Endodermal cell (in vitro differentiated cells): ENCODE measurements at regions not wholly inside any gene's neighbourhood (a gene's known extent, or its start where the extent isn't known, plus 50 kb on each side); places are given as distances from the start of the nearest gene placed in this dataset.

Experiments
- DNase-seq: peaks from one replicate; pipeline ENCODE4 v3.0.0-alpha.2; 2017
- H3K27ac ChIP-seq: 2 replicates; pipeline ENCODE4 v1.5.1; 2013; ENCODE audit warnings: mild to moderate bottlenecking, low read depth, low read length, moderate library complexity
- H3K27me3 ChIP-seq: 2 replicates; pipeline ENCODE4 v1.6.1; 2013; ENCODE audit warnings: mild to moderate bottlenecking, low read length, moderate library complexity; ENCODE audit not compliant: insufficient read depth, control insufficient read depth, poor library complexity, severe bottlenecking
- H3K36me3 ChIP-seq: 2 replicates; pipeline ENCODE4 v1.7.0; 2013; ENCODE audit warnings: mild to moderate bottlenecking, low read length, moderate library complexity; ENCODE audit not compliant: control insufficient read depth, insufficient read depth
- H3K4me1 ChIP-seq: one replicate; pipeline ENCODE4 v1.7.0; 2013; ENCODE audit warnings: low read length; ENCODE audit not compliant: control insufficient read depth, insufficient read depth
- H3K4me3 ChIP-seq: 2 replicates; pipeline ENCODE4 v1.5.1; 2013; ENCODE audit warnings: mild to moderate bottlenecking, low read length, moderate library complexity
- H3K9ac ChIP-seq: 2 replicates; pipeline ENCODE4 v1.6.1; 2013; ENCODE audit warnings: mild to moderate bottlenecking, low read length, moderate library complexity; ENCODE audit not compliant: poor library complexity, severe bottlenecking; ENCODE audit errors: extremely low read depth
- H3K9me3 ChIP-seq: 2 replicates; pipeline ENCODE4 v1.6.1; 2013; ENCODE audit warnings: mild to moderate bottlenecking, low read length, moderate library complexity; ENCODE audit not compliant: control insufficient read depth
- H3K27ac Mint-ChIP-seq: 2 replicates; pipeline ENCODE4 v1.8.0; 2020; ENCODE audit warnings: mixed read lengths
- H3K27me3 Mint-ChIP-seq: 2 replicates; pipeline ENCODE4 v1.8.0; 2021; ENCODE audit warnings: mild to moderate bottlenecking, mixed read lengths; ENCODE audit not compliant: insufficient read depth
- H3K36me3 Mint-ChIP-seq: 2 replicates; pipeline ENCODE4 v1.8.0; 2020; ENCODE audit warnings: low read depth, mixed read lengths
- H3K4me1 Mint-ChIP-seq: 2 replicates; pipeline ENCODE4 v1.8.0; 2020; ENCODE audit warnings: mixed read lengths
- H3K4me3 Mint-ChIP-seq: 2 replicates; pipeline ENCODE4 v1.8.0; 2020; ENCODE audit warnings: mild to moderate bottlenecking, moderate library complexity, mixed read lengths
- H3K9me3 Mint-ChIP-seq: 2 replicates; pipeline ENCODE4 v1.8.0; 2020; ENCODE audit warnings: mild to moderate bottlenecking, mixed read lengths
- WGBS, 2 experiments: methylation state at CpG; one replicate each; pipeline versions ENCODE4 v1.1.5 to v1.1.7; 2013; ENCODE audit warnings: missing lambda C conversion rate in 2 of 2, mixed read lengths in 1 of 2; ENCODE audit not compliant: insufficient coverage in 1 of 2, insufficient read length in 1 of 2; 5-methylcytosine and 5-hydroxymethylcytosine counted together
- TF ChIP-seq, protein P1 (sequence below): fragments of 200-600 bp; sonication (generic); conservative IDR thresholded peaks from 2 replicates; pipeline ENCODE4 v1.5.0; 2021; ENCODE audit warnings: antibody characterized with exemption, mild to moderate bottlenecking

DNA sequence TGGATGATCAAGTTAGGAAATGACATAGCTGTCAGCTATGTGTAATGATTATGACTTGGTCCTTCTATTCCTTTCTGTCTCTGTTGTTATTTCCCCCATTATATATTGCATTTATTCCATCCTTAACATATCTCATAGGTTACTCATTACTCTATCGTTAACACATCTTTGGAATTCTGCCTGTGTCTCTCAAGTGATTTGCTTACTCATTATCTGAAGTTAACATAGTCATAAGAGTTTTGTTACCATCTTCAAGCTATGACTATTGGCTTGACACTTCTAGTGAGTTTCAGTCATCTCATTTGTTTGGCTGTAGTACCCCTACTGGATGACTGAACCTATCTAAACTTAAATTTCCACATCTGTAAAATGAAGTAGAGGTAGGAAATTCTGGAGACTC is 286.1 kb upstream of the PPP1R2C start:
- no peak overlapping the region for H3K27ac ChIP-seq
- Mint-ChIP-seq H3K27me3 (no peaks in the 10 kb centered on the region), H3K27ac (no peak overlapping the region), H3K36me3 (peaks cover 4% of the 10 kb centered on the region), H3K4me1 (peaks cover 10% of the 10 kb centered on the region), H3K4me3 (no peak overlapping the region), H3K9me3 (peaks cover 4% of the 10 kb centered on the region)
- no peak for DNase-seq
- no peaks in the 10 kb centered on the region for H3K4me1 ChIP-seq
- no peaks in the 10 kb centered on the region for H3K9me3 ChIP-seq
- TF ChIP-seq, protein P1, sequence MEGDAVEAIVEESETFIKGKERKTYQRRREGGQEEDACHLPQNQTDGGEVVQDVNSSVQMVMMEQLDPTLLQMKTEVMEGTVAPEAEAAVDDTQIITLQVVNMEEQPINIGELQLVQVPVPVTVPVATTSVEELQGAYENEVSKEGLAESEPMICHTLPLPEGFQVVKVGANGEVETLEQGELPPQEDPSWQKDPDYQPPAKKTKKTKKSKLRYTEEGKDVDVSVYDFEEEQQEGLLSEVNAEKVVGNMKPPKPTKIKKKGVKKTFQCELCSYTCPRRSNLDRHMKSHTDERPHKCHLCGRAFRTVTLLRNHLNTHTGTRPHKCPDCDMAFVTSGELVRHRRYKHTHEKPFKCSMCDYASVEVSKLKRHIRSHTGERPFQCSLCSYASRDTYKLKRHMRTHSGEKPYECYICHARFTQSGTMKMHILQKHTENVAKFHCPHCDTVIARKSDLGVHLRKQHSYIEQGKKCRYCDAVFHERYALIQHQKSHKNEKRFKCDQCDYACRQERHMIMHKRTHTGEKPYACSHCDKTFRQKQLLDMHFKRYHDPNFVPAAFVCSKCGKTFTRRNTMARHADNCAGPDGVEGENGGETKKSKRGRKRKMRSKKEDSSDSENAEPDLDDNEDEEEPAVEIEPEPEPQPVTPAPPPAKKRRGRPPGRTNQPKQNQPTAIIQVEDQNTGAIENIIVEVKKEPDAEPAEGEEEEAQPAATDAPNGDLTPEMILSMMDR, result no peak
- no peak overlapping the region for H3K4me3 ChIP-seq
- H3K27me3 ChIP-seq, result no peaks in the 10 kb centered on the region
- H3K9ac ChIP-seq, result no peak overlapping the region
- WGBS, 2 experiments, result 100% methylated on average over 1 of the region's 1 CpG; no CpG with 5 or more reads in 1 of the 2 experiments
- H3K36me3 ChIP-seq, result no peaks in the 10 kb centered on the region

DNA sequence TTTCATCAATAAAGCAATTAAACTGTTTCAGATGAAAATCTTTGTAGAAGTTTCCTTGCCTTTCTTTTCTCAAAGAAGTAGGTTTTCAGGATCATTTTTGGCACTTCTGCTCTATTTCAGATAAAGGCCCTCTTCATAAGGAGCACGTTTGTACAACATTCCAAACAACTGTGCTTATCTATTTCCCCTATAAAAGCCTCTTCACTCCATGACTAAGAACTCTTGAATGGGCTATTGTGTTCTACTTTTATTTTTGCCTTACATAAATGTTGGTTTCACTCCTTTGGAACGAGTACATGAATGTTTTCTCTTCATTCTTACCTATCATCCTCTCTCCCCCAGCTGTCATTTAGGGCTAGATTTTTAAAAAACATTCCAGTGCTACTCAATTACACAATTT is 288.0 kb upstream of the PPP1R2C start:
- Mint-ChIP-seq H3K4me3 (no peak overlapping the region), H3K9me3 (no peaks in the 10 kb centered on the region), H3K36me3 (peaks cover 2% of the 10 kb centered on the region), H3K27ac (no peak overlapping the region), H3K27me3 (no peaks in the 10 kb centered on the region), H3K4me1 (peaks cover 7% of the 10 kb centered on the region)
- Histone ChIP-seq H3K27me3 (no peaks in the 10 kb centered on the region), H3K27ac (no peak overlapping the region), H3K4me3 (no peak overlapping the region), H3K4me1 (no peaks in the 10 kb centered on the region), H3K9ac (no peak overlapping the region), H3K36me3 (no peaks in the 10 kb centered on the region), H3K9me3 (no peaks in the 10 kb centered on the region)
- WGBS, 2 experiments, result 95 to 100% methylated on average over 1 to 2 of the region's 2 CpGs
- DNase-seq, result no peak
- TF ChIP-seq, protein P1, result no peak

DNA sequence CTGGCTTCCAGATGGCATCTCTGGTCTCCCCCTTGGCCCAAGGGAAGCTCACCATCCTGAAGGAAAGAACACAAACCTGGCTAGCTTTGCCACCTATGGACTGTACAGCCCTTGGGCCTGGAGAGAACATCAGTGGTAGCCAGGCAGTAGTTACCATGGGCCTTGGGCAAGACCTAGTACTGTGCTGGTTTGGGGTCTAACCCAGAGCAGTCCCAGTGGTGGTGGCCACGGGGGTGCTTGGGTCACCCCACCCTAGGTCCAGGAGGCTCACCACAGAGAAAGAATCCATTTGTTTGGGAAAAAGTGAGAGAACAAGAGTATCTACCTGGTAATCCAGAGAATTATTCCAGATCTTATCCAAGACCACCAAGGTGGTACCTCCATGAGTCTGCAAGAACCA is 290.7 kb upstream of the PPP1R2C start:
- Mint-ChIP-seq H3K9me3 (no peaks in the 10 kb centered on the region), H3K27me3 (no peaks in the 10 kb centered on the region), H3K4me3 (no peak overlapping the region), H3K36me3 (peaks cover 2% of the 10 kb centered on the region), H3K4me1 (peaks cover 6% of the 10 kb centered on the region), H3K27ac (no peak overlapping the region)
- Histone ChIP-seq H3K27ac (no peak overlapping the region), H3K4me3 (no peak overlapping the region), H3K36me3 (no peaks in the 10 kb centered on the region), H3K9me3 (no peaks in the 10 kb centered on the region), H3K4me1 (no peaks in the 10 kb centered on the region), H3K27me3 (no peaks in the 10 kb centered on the region), H3K9ac (no peak overlapping the region)
- WGBS, 2 experiments, result 70% methylated on average over 1 of the region's 1 CpG; no CpG with 5 or more reads in 1 of the 2 experiments
- DNase-seq, result no peak
- TF ChIP-seq, protein P1, result no peak
